Vagina (tissue), 2 donors: ENCODE measurements at regions not wholly inside any gene's neighbourhood (a gene's known extent, or its start where the extent isn't known, plus 50 kb on each side); places are given as distances from the start of the nearest gene placed in this dataset.
A peak's percentile ranks its signal among the peaks of the same experiment; 100 is the strongest.
"Not testable (repeated sequence)": the region's sequence is repeated elsewhere in the genome, so short reads cannot be mapped to it uniquely, and the experiment has no call there.

Experiments used
- DNase-seq, 2 donors: peaks; one replicate each; pipeline ENCODE4 v3.0.0-alpha.2; 2017; ENCODE audit errors: extremely low spot score in 2 of 2
- H3K27ac ChIP-seq: fragments of 200-600 bp; sonication (generic); one replicate; pipeline ENCODE4 v1.5.1; 2019
- H3K27me3 ChIP-seq: fragments of 200-600 bp; sonication (generic); one replicate; pipeline ENCODE4 v1.5.1; 2019
- H3K36me3 ChIP-seq, 2 donors: fragments of 200-600 bp; sonication (generic); one replicate each; pipeline ENCODE4 v1.5.1; 2017 to 2019
- H3K4me1 ChIP-seq: fragments of 200-600 bp; sonication (generic); one replicate; pipeline ENCODE4 v1.5.1; 2019
- H3K4me3 ChIP-seq, 2 donors: fragments of 200-600 bp; sonication (generic); 1 replicate in 1 of 2; 2 replicates in 1 of 2; pipeline ENCODE4 v1.5.1; 2016 to 2019
- H3K9me3 ChIP-seq: fragments of 200-600 bp; sonication (generic); one replicate; pipeline ENCODE4 v1.5.1; 2019
- CTCF ChIP-seq, 3 experiments: fragments of 450-650 bp in 2 of 3; fragments of 200-600 bp in 1 of 3; sonication (generic) in 1 of 3; IDR thresholded peaks; one replicate each; pipeline ENCODE4 v1.5.1; 2017 to 2019; ENCODE audit warnings: antibody characterized with exemption in 3 of 3, mild to moderate bottlenecking in 2 of 3, moderate library complexity in 2 of 3
- POLR2A ChIP-seq, 2 donors: fragments of 450-650 bp; IDR thresholded peaks; one replicate each; pipeline ENCODE4 v1.6.1; 2017; ENCODE audit warnings: antibody characterized with exemption in 2 of 2, mild to moderate bottlenecking in 2 of 2, moderate library complexity in 2 of 2
- POLR2AphosphoS5 ChIP-seq, 2 donors: sonication (generic); formaldehyde crosslinking; IDR thresholded peaks; one replicate each; pipeline ENCODE4 v1.9.0; 2017; ENCODE audit warnings: antibody characterized with exemption in 2 of 2, mild to moderate bottlenecking in 2 of 2, low read depth in 1 of 2; ENCODE audit not compliant: insufficient read depth in 1 of 2
- intact Hi-C: fragments of 100-400 bp; cut with DNase I; formaldehyde crosslinking; loops from one replicate; pipeline ENCODE4 v1.15.1; 2023

DNA sequence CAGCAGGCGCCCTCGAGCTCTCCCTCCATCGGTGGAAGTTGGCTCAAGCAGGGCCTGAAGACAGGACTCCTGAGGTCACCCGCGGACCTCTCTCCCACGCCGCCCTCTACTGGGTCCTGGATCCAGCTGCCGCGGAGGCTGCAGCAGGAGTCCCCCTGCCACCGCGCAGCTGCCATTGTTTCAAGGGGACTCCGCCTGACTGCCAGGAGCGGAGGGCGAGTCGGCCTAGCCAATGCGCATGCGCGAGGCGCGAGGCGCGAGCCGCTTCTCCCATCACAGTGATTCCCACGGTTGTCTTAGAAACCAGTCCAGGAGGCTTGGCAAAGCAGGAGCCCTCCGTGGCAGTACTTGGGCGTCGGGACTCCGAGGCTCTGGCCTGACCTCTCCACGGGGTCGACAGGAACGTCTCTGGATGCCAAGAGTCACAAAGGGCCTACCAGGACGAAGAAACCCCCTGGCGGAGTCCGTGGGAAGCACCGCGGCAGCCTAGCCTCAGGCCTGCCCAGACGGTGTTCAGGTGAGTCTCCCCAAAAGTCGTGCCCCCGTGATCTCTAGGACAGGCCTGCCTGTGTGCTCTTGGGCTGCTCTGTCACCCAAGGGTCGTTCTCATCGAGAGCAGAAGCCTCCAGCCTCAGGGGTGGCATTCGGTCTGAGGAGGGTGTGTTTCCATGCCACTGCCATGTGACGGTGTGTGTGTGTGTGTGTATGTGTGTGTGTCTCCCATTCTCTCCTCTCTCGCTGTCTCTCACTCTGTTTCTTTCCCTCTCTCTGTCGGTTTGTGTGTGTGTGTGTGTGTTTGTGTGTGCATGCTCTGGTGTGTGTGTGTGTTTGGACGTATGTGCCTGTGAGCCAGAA is 290.6 kb upstream of the ZNF337 start:
- Histone ChIP-seq H3K4me3 (peak overlapping the region; percentile 28 to 34), H3K4me1 (peaks cover 9% of the 10 kb centered on the region), H3K9me3 (no peaks in the 10 kb centered on the region), H3K36me3 (no peaks in the 10 kb centered on the region), H3K27me3 (no peaks in the 10 kb centered on the region), H3K27ac (no peak overlapping the region)
- DNase-seq = no peak
- intact Hi-C loops = no loop called here
- TF ChIP-seq CTCF (IDR thresholded peaks at IDR 0.05) (no peak), POLR2A (IDR thresholded peaks at IDR 0.05) (no peak), POLR2AphosphoS5 (IDR thresholded peaks at IDR 0.05; ENCODE audit: insufficient read depth in 1 of 2, low read depth in 1 of 2) (no peak)

GRCh38 chr20:25985597-25985996 is 288.9 kb upstream of the ZNF337 start:
- H3K4me3 ChIP-seq = no peak overlapping the region
- no peak overlapping the region for H3K27ac ChIP-seq
- TF ChIP-seq POLR2A (IDR thresholded peaks at IDR 0.05) = no peak
- no peak for TF ChIP-seq CTCF (IDR thresholded peaks at IDR 0.05)
- TF ChIP-seq POLR2AphosphoS5 (IDR thresholded peaks at IDR 0.05; ENCODE audit: insufficient read depth in 1 of 2, low read depth in 1 of 2) = no peak
- no peaks in the 10 kb centered on the region for H3K9me3 ChIP-seq
- H3K4me1 ChIP-seq = peaks cover 9% of the 10 kb centered on the region
- no peak for DNase-seq
- H3K36me3 ChIP-seq = no peaks in the 10 kb centered on the region
- no peaks in the 10 kb centered on the region for H3K27me3 ChIP-seq
- intact Hi-C loops = no loop called here

DNA sequence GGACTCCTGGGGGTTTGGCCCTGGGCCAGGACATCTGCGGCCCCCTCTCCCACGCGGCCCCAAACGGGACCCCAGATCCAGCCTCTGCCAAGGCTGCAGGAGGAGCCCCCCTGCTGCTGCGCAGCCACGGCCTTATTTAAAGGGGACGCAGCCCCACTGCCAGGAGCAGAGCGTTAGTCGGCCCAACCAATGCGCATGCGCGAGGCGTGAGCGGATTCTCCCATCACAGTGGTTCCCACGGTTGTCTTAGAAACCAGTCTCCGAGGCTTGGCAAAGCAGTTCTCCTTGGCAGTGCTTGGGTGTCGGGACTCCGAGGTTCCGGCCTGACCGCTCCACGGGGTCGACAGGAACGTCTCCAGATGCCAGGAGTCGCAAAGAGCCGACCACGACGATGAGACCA is 288.3 kb upstream of the ZNF337 start:
- DNase-seq = no peak
- Histone ChIP-seq H3K4me1 (peaks cover 9% of the 10 kb centered on the region), H3K9me3 (no peaks in the 10 kb centered on the region), H3K4me3 (peak overlapping the region; percentile 24 to 31), H3K27me3 (no peaks in the 10 kb centered on the region), H3K36me3 (no peaks in the 10 kb centered on the region), H3K27ac (no peak overlapping the region)
- intact Hi-C loops = no loop called here
- TF ChIP-seq CTCF (IDR thresholded peaks at IDR 0.05) = no peak
- no peak for TF ChIP-seq POLR2A (IDR thresholded peaks at IDR 0.05)
- TF ChIP-seq POLR2AphosphoS5 (IDR thresholded peaks at IDR 0.05; ENCODE audit: insufficient read depth in 1 of 2, low read depth in 1 of 2) = no peak

DNA sequence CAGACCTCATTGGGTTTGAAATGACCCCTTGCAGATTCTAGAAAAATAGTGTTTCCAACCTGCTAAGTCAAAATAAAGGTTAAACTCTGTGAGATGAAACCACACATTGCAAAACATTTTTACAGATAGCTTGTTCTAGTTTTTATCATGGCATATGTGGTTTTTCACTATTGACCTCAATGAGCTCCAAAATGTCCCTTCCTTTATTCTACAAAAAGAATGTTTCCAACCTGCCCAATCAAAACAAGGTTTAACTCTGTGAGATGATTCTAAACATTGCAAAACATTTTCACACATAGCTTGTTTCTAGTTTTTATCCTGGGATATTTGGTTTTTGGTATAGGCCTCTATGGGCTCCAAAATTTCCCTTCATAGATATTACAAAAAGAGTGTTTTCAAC is 286.0 kb upstream of the ZNF337 start:
- H3K36me3 ChIP-seq, H3K27me3 ChIP-seq, H3K9me3 ChIP-seq, intact Hi-C loops, DNase-seq, H3K4me3 ChIP-seq, H3K27ac ChIP-seq, H3K4me1 ChIP-seq: not testable (repeated sequence)

DNA sequence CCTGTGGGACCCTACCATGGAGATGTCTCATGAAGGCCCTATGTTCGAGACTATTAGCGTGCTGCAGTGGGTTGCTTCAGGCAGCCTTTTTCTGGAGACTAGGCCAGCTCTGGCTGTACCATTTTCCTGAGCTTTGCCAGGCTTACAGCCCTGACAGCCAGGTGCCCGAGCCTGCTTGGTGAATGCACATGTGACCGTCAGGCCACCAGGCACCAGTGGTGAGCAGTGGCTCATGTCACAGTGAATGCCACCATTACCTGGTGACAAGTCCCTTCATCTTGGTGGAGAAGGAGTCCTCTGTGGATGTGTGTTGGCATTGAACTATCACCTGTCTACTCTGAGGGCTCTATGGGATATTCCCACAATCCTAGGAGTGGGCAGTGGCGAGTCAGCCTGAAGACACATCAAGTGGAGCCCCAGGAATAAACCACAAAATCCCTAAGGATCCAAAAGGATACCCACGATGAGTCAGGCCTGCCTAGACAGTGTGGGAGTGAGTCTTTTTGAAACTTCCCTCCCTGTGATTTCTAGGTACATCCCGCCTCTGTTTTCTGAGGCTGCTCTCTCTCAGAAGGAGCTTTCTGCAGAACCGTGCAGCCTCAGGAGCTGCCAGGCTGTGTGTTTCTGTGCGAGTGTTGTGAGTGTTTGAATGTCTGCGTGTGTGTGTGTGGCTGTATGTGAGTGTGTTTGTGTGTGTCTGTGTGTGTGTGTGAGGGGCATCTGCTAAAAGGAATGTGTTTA is 282.0 kb upstream of the ZNF337 start:
- H3K9me3 ChIP-seq, H3K36me3 ChIP-seq, H3K27me3 ChIP-seq, H3K27ac ChIP-seq, H3K4me3 ChIP-seq, DNase-seq, H3K4me1 ChIP-seq, intact Hi-C loops: not testable (repeated sequence)

DNA sequence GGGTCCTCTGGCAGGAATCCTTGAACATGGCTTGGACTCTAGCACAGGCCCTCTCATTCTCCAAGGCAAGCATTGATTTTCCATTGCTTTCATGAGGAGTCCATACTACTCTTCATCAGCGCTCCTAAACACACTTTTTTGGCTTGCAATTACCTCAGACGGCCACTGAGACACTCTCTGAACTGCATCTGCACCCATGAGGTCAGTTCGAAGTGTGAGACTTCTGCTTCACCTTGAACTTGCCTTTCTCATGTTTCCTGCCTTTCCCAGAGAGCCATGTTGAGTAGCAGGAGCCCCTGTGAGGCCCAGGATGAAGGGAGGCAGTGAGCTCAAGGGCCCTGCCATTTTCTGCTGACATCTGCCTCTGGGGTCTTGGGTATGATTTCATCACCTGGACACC is 279.2 kb upstream of the ZNF337 start:
- H3K9me3 ChIP-seq, H3K27ac ChIP-seq, H3K27me3 ChIP-seq, H3K4me3 ChIP-seq, DNase-seq, intact Hi-C loops, H3K36me3 ChIP-seq, H3K4me1 ChIP-seq: not testable (repeated sequence)

GRCh38 chr20:25965203-25965602 is 268.6 kb upstream of the ZNF337 start:
- H3K4me1 ChIP-seq, H3K27me3 ChIP-seq, DNase-seq, H3K4me3 ChIP-seq, H3K36me3 ChIP-seq, H3K9me3 ChIP-seq, H3K27ac ChIP-seq, intact Hi-C loops: not testable (repeated sequence)

DNA sequence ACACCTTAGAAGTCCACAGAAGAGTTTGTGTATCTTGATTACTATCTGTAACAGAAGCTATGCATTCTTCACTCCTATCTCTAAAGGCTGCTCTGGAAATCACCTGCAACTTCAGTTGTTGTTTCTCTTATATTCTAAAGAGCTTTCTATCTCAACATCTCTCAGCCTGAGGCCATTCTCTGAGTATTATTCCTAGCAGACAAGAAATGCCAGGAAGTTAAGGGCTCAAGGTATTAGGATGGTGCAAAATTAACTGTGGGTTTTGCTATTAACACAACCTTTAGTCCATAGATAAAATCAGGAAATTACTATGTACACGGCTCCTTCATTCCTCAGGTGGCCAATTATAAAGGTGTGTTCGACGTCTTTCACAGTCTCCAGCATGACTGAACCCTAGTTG is 257.2 kb upstream of the ZNF337 start:
- H3K4me3 ChIP-seq, H3K36me3 ChIP-seq, intact Hi-C loops, H3K9me3 ChIP-seq, DNase-seq, H3K4me1 ChIP-seq, H3K27me3 ChIP-seq, H3K27ac ChIP-seq: not testable (repeated sequence)

DNA sequence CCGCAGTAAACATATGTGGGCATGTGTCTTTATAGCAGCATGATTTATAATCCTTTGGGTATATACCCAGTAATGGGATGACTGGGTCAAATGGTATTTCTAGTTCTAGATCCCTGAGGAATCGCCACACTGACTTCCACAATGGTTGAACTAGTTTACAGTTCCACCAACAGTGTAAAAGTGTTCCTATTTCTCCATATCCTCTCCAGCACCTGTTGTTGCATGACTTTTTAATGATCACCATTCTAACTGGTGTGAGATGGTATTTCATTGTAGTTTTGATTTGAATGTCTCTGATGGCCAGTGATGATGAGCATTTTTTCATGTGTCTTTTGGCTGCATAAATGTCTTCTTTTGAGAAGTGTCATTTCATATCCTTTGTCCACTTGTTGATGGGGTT is 238.6 kb upstream of the ZNF337 start:
- intact Hi-C loops, H3K27ac ChIP-seq, H3K36me3 ChIP-seq, H3K9me3 ChIP-seq, DNase-seq, H3K4me3 ChIP-seq, H3K4me1 ChIP-seq, H3K27me3 ChIP-seq: not testable (repeated sequence)

DNA sequence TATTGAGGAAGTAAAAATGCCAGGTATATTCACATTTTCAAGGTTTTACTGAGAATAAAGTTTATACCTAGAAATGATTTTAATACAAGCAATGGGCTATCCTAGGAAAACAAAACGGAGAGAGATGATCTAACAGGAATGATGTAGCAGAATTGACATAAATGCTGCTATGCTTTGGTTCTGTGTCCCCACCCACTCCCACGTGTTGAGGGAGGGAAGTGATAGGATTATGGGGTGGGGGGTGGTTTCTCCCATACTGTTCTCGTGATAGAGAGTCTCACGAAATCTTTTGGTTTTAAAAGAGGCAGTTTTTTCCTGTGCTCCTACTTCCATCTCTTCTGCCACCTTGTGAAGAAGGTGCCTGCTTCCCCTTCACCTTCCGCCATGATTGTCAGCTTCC is 236.2 kb upstream of the ZNF337 start:
- H3K27me3 ChIP-seq, DNase-seq, H3K4me1 ChIP-seq, H3K36me3 ChIP-seq, H3K9me3 ChIP-seq, H3K27ac ChIP-seq, H3K4me3 ChIP-seq, intact Hi-C loops: not testable (repeated sequence)
